ENCODE measurements at regions not wholly inside any gene's neighbourhood (a gene's known extent, or its start where the extent isn't known, plus 50 kb on each side); places are given as distances from the start of the nearest gene placed in this dataset.
"Not testable (repeated sequence)": the region's sequence is repeated elsewhere in the genome, so short reads cannot be mapped to it uniquely, and the experiment has no call there.

- DNase-seq (no peak), ATAC-seq (no peak)
- Histone ChIP-seq H3K27me3 (no peaks in the 10 kb centered on the region), H3K4me1 (no peaks in the 10 kb centered on the region), H3K4me3 (no peak overlapping the region), H3K36me3 (no peaks in the 10 kb centered on the region), H3K27ac (no peak overlapping the region), H3K9me3 (no peaks in the 10 kb centered on the region)
- TF ChIP-seq, protein P1, sequence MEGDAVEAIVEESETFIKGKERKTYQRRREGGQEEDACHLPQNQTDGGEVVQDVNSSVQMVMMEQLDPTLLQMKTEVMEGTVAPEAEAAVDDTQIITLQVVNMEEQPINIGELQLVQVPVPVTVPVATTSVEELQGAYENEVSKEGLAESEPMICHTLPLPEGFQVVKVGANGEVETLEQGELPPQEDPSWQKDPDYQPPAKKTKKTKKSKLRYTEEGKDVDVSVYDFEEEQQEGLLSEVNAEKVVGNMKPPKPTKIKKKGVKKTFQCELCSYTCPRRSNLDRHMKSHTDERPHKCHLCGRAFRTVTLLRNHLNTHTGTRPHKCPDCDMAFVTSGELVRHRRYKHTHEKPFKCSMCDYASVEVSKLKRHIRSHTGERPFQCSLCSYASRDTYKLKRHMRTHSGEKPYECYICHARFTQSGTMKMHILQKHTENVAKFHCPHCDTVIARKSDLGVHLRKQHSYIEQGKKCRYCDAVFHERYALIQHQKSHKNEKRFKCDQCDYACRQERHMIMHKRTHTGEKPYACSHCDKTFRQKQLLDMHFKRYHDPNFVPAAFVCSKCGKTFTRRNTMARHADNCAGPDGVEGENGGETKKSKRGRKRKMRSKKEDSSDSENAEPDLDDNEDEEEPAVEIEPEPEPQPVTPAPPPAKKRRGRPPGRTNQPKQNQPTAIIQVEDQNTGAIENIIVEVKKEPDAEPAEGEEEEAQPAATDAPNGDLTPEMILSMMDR (IDR thresholded peaks at IDR 0.05): no peak
- intact Hi-C loops (cut with DNase I): no loop called here
Observed at GRCh38 chr5:103690676-103691075, 128.1 kb upstream of the NUDT12 start.

DNA sequence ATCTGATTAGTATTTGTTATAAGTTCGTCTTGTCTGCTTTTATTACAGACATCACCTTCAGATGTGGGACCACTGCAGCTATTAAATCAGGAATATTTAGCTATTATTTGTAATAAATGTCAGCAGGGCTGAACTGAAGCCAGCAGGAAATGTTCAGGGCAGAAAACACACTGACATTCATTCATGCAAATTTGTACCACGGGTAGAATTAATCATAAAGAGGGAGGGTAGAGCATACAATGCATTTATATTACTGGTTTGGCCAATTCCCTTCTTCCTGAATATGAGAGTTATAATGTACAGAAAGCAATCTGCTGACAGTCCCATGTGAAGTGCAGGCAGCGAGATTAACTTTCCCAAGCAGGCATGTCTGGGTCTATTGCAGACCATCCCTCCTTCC, 117.3 kb upstream of the NUDT12 start:
- TF ChIP-seq, protein P1 (IDR thresholded peaks at IDR 0.05): no peak
- H3K27me3 ChIP-seq: no peaks in the 10 kb centered on the region
- H3K9me3 ChIP-seq: no peaks in the 10 kb centered on the region
- no peak overlapping the region for H3K4me3 ChIP-seq
- DNase-seq (no peak), ATAC-seq (no peak)
- no peak overlapping the region for H3K27ac ChIP-seq
- intact Hi-C loops (cut with DNase I): no loop called here
- H3K36me3 ChIP-seq: no peaks in the 10 kb centered on the region
- no peaks in the 10 kb centered on the region for H3K4me1 ChIP-seq

GRCh38 chr5:103676198-103676597, 113.6 kb upstream of the NUDT12 start:
- H3K36me3 ChIP-seq; H3K9me3 ChIP-seq; H3K27me3 ChIP-seq; DNase-seq; ATAC-seq; intact Hi-C loops (cut with DNase I); H3K27ac ChIP-seq; H3K4me3 ChIP-seq; H3K4me1 ChIP-seq: not testable (repeated sequence)

DNA sequence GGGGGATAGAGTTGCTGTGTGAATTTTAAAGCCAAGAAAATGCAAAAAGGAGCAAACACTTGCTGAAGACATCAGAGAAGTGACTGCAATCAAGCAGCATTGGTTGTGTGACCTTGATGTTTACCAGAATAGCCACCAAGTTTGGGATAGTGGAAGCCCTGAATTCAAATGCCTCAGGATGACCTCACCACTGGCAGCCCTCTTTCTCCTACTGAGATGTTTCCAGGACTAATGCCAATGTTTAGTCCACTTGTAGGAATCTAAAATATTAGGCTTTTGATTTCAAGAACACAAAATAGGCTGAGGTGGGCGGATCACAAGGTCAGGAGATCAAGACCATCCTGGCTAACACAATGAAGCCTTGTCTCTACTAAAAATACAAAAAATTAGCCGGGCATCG, 112.2 kb upstream of the NUDT12 start:
- H3K9me3 ChIP-seq: no peaks in the 10 kb centered on the region
- no peak for DNase-seq
- no peaks in the 10 kb centered on the region for H3K27me3 ChIP-seq
- no peak overlapping the region for H3K27ac ChIP-seq
- ATAC-seq: no peak
- intact Hi-C loops (cut with DNase I): no loop called here
- H3K4me3 ChIP-seq: no peak overlapping the region
- TF ChIP-seq, protein P1 (IDR thresholded peaks at IDR 0.05): no peak
- H3K36me3 ChIP-seq: no peaks in the 10 kb centered on the region
- H3K4me1 ChIP-seq: no peaks in the 10 kb centered on the region

GRCh38 chr5:103674251-103674650, 111.7 kb upstream of the NUDT12 start:
- no peaks in the 10 kb centered on the region for H3K36me3 ChIP-seq
- H3K27ac ChIP-seq: no peak overlapping the region
- H3K4me3 ChIP-seq: no peak overlapping the region
- TF ChIP-seq, protein P1 (IDR thresholded peaks at IDR 0.05): no peak
- no peaks in the 10 kb centered on the region for H3K4me1 ChIP-seq
- DNase-seq: no peak
- H3K9me3 ChIP-seq: no peaks in the 10 kb centered on the region
- no peak for ATAC-seq
- H3K27me3 ChIP-seq: no peaks in the 10 kb centered on the region
- intact Hi-C loops (cut with DNase I): no loop called here

GRCh38 chr5:103669615-103670014, 107.0 kb upstream of the NUDT12 start:
- Histone ChIP-seq H3K4me1 (no peaks in the 10 kb centered on the region), H3K36me3 (no peaks in the 10 kb centered on the region), H3K4me3 (no peak overlapping the region), H3K9me3 (no peaks in the 10 kb centered on the region), H3K27me3 (no peaks in the 10 kb centered on the region), H3K27ac (no peak overlapping the region)
- TF ChIP-seq, protein P1 (IDR thresholded peaks at IDR 0.05): no peak
- DNase-seq: no peak
- no peak for ATAC-seq
- intact Hi-C loops (cut with DNase I): no loop called here
